Caki2 (cell line): ENCODE measurements at regions not wholly inside any gene's neighbourhood (a gene's known extent, or its start where the extent isn't known, plus 50 kb on each side); places are given as distances from the start of the nearest gene placed in this dataset.
"Not testable (repeated sequence)": the region's sequence is repeated elsewhere in the genome, so short reads cannot be mapped to it uniquely, and the experiment has no call there.

ENCODE experiments used
- DNase-seq: peaks from one replicate; pipeline ENCODE4 v3.0.0-alpha.2; 2015; ENCODE audit warnings: low read depth
- in situ Hi-C: cut with HindIII; loops from 2 replicates; pipeline ENCODE4 v1.10.0; 2016; ENCODE audit warnings: low sequenced_read_pairs, low pct_unique_long_range_greater_than_20kb, mixed read lengths

- DNase-seq, result no peak
- in situ Hi-C loops, result no loop called here
Observed at GRCh38 chr20:55009066-55009465, 533.7 kb downstream of the DOK5 start.

GRCh38 chr20:55004044-55004443, 528.7 kb downstream of the DOK5 start:
- in situ Hi-C loops, result no loop called here
- DNase-seq, result no peak

- DNase-seq, result peak; percentile 50
- in situ Hi-C loops, result no loop called here
Observed at GRCh38 chr20:54995553-54995952, 520.2 kb downstream of the DOK5 start.

GRCh38 chr20:54995011-54995410, 519.6 kb downstream of the DOK5 start:
- DNase-seq, result no peak
- in situ Hi-C loops, result no loop called here

GRCh38 chr20:54985091-54985490, 509.7 kb downstream of the DOK5 start:
- no peak for DNase-seq
- in situ Hi-C loops, result no loop called here

- DNase-seq, result no peak
- in situ Hi-C loops, result no loop called here
Observed at GRCh38 chr20:54984104-54984448, 508.7 kb downstream of the DOK5 start.

GRCh38 chr20:54983394-54984103, 508.2 kb downstream of the DOK5 start:
- peak; percentile 87 for DNase-seq
- in situ Hi-C loops, result not testable (repeated sequence)

- DNase-seq, result no peak
- in situ Hi-C loops, result no loop called here
Observed at GRCh38 chr20:54981175-54981574, 505.8 kb downstream of the DOK5 start.

GRCh38 chr20:54980103-54980960, 504.9 kb downstream of the DOK5 start:
- in situ Hi-C loops, result no loop called here
- peak; percentile 56 for DNase-seq

GRCh38 chr20:54950304-54950703, 474.9 kb downstream of the DOK5 start:
- no peak for DNase-seq
- in situ Hi-C loops, result no loop called here

- in situ Hi-C loops, result no loop called here
- no peak for DNase-seq
Observed at GRCh38 chr20:54941666-54942065, 466.3 kb downstream of the DOK5 start.

GRCh38 chr20:54940522-54940921, 465.1 kb downstream of the DOK5 start:
- in situ Hi-C loops, result no loop called here
- DNase-seq, result no peak

GRCh38 chr20:54938707-54939106, 463.3 kb downstream of the DOK5 start:
- no peak for DNase-seq
- in situ Hi-C loops, result no loop called here

- no peak for DNase-seq
- in situ Hi-C loops, result no loop called here
Observed at GRCh38 chr20:54933212-54933904, 458.0 kb downstream of the DOK5 start.

- in situ Hi-C loops, result no loop called here
- DNase-seq, result no peak
Observed at GRCh38 chr20:54929191-54929590, 453.8 kb downstream of the DOK5 start.

- in situ Hi-C loops, result no loop called here
- DNase-seq, result no peak
Observed at GRCh38 chr20:54928564-54928963, 453.2 kb downstream of the DOK5 start.

GRCh38 chr20:54922636-54923035, 447.2 kb downstream of the DOK5 start:
- in situ Hi-C loops, result no loop called here

GRCh38 chr20:54922096-54922495, 446.7 kb downstream of the DOK5 start:
- no peak for DNase-seq
- in situ Hi-C loops, result no loop called here

More at GRCh38 chr20:54922636-54923035, 447.2 kb downstream of the DOK5 start:
- no peak for DNase-seq

- in situ Hi-C loops, result no loop called here
Observed at GRCh38 chr20:54920491-54920890, 445.1 kb downstream of the DOK5 start.

More at GRCh38 chr20:54920491-54920890, 445.1 kb downstream of the DOK5 start:
- DNase-seq, result no peak
